NB4 (cell line): ENCODE measurements at regions not wholly inside any gene's neighbourhood (a gene's known extent, or its start where the extent isn't known, plus 50 kb on each side); places are given as distances from the start of the nearest gene placed in this dataset.

Experiments used
- TF ChIP-seq, protein P1 (sequence below): IDR thresholded peaks from one replicate; pipeline ENCODE4 v1.5.1; 2012; ENCODE audit warnings: low read depth, low read length
- TF ChIP-seq, protein P2 (sequence below): IDR thresholded peaks from 2 replicates; pipeline ENCODE4 v1.6.1; 2011; ENCODE audit warnings: low read depth, low read length

DNA sequence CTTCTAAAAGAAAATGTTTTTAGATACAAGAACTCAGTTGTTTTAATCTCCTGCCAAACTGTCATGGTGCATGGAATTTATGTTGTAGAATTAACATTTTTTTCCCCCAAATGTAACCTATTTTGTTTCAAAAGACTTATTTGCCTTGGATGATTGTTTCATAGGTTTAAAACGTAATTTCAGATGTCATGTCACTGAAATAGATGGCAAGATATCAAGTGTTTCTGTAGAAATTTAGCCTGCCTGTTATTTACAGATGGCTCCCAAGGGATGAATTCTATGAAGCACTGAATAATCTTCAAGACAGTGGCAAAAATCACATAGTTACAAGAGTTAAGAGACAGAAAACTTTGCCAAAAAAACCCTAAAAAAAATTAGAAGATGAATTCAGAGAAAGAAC, 1484.6 kb downstream of the OLFM4 start:
- TF ChIP-seq, protein P1, sequence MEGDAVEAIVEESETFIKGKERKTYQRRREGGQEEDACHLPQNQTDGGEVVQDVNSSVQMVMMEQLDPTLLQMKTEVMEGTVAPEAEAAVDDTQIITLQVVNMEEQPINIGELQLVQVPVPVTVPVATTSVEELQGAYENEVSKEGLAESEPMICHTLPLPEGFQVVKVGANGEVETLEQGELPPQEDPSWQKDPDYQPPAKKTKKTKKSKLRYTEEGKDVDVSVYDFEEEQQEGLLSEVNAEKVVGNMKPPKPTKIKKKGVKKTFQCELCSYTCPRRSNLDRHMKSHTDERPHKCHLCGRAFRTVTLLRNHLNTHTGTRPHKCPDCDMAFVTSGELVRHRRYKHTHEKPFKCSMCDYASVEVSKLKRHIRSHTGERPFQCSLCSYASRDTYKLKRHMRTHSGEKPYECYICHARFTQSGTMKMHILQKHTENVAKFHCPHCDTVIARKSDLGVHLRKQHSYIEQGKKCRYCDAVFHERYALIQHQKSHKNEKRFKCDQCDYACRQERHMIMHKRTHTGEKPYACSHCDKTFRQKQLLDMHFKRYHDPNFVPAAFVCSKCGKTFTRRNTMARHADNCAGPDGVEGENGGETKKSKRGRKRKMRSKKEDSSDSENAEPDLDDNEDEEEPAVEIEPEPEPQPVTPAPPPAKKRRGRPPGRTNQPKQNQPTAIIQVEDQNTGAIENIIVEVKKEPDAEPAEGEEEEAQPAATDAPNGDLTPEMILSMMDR = no peak
- TF ChIP-seq, protein P2, sequence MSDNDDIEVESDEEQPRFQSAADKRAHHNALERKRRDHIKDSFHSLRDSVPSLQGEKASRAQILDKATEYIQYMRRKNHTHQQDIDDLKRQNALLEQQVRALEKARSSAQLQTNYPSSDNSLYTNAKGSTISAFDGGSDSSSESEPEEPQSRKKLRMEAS = no peak
